ENCODE measurements at regions not wholly inside any gene's neighbourhood (a gene's known extent, or its start where the extent isn't known, plus 50 kb on each side); places are given as distances from the start of the nearest gene placed in this dataset.

DNA sequence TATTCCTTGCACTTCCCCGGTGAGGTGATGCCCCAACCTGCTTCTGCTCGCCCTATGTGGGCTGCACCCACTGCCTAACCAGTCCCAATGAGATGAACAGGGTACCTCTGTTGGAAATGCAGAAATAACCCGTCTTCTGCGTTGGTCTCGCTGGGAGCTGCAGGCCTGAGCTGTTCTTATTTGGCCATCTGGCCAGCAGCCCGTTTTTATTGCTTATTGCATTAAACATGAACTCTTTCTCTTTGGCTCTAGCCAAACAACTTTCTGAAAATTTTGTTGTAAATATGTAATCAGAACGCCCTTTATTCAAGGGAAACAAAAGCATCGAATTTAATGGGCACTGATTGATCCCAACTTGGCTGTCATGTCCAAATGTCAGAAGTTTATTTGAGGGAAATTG lies 124.7 kb upstream of the FTMT start:
- H3K4me3 ChIP-seq (ENCODE audit: low read length), result no peak overlapping the region
- DNase-seq (ENCODE audit: low read depth, low spot score), result no peak

DNA sequence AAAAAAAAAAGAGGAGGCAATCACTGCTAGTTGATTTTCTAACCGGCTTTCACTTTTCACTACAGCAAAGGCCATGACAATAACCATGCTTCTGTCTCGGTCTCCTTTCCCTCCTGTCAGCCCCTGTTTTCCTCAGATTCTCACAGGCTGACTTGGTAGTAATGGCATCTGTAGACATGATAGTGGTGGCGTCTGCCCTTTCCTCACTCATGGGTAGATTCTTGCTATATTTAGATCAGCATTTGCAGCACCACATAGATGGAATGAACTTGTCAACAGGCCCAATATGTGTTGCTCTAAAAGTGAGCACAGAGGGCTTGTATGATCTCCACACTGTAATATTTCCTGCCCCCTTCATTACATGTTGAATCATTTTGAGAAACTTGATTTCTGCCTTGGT lies 120.3 kb upstream of the FTMT start:
- no peak overlapping the region for H3K4me3 ChIP-seq (ENCODE audit: low read length)
- no peak for DNase-seq (ENCODE audit: low read depth, low spot score)

DNA sequence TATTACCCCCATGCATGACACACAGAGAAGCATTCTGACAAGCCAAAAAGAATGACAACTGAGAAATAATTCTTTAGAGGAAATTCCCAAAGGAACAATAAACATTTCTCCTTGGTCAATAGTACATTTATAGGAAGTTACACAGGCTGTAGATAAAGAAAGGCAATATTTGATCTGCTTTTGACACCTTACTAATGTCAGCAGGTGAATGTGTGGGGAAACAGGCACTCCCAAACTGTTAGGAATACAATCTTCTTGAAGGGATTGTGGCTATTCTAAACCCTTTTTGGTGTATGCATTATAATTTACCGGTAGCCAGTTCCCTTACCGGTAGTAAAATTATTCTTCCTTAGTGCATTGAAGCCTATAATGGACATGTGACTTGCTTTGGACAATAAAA lies 116.1 kb upstream of the FTMT start:
- no peak overlapping the region for H3K4me3 ChIP-seq (ENCODE audit: low read length)
- DNase-seq (ENCODE audit: low read depth, low spot score), result no peak

DNA sequence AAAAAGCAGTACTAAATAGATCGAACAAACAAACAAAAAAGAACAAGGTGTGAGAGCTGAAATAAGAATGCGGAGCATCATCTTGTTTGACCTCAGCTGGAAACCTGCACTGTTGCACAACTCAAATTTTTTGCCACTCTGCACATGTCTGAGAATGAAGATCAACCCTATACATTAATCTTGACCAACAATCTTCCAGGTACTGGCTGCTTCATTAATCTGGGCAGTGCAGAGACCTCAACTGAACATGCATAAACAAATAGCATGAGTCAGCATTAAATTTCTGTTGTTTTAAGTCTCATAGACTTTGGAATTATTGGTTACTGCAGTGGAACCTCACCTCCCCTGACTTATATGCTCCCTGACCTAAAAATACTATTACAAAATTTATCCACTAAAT lies 114.6 kb upstream of the FTMT start:
- no peak for DNase-seq (ENCODE audit: low read depth, low spot score)
- H3K4me3 ChIP-seq (ENCODE audit: low read length), result no peak overlapping the region

- H3K4me3 ChIP-seq (ENCODE audit: low read length), result no peak overlapping the region
- no peak for DNase-seq (ENCODE audit: low read depth, low spot score)
These were observed 110.5 kb upstream of the FTMT start for GRCh38 chr5:121741156-121741555.

- DNase-seq (ENCODE audit: low read depth, low spot score), result no peak
- H3K4me3 ChIP-seq (ENCODE audit: low read length), result no peak overlapping the region
These were observed 107.1 kb upstream of the FTMT start for GRCh38 chr5:121744577-121744976.

GRCh38 chr5:121745407-121745806 lies 106.3 kb upstream of the FTMT start:
- H3K4me3 ChIP-seq (ENCODE audit: low read length), result no peak overlapping the region
- no peak for DNase-seq (ENCODE audit: low read depth, low spot score)

DNA sequence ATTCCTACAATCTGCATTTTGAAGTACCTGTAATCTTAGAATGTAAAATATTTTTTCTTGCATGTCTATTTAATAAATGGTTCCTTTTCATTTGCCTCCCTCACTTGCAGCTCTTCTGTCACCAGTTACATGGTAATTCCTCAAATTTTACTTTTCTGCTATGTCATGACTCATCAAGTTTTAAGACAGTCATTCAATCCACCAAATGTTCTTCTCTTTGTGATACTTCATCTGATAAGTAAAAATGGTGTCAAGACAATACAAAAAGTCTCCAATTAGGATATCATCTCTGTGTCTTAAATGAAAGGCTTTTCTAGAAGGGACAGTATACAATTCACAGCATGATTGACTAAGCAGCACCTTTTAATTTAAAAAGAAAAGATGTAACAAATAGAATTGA lies 104.9 kb upstream of the FTMT start:
- no peak overlapping the region for H3K4me3 ChIP-seq (ENCODE audit: low read length)
- DNase-seq (ENCODE audit: low read depth, low spot score), result no peak

GRCh38 chr5:121748686-121749085 lies 103.0 kb upstream of the FTMT start:
- no peak for DNase-seq (ENCODE audit: low read depth, low spot score)
- H3K4me3 ChIP-seq (ENCODE audit: low read length), result no peak overlapping the region

- no peak overlapping the region for H3K4me3 ChIP-seq (ENCODE audit: low read length)
- DNase-seq (ENCODE audit: low read depth, low spot score), result no peak
These were observed 99.5 kb upstream of the FTMT start for GRCh38 chr5:121752149-121752548.

DNA sequence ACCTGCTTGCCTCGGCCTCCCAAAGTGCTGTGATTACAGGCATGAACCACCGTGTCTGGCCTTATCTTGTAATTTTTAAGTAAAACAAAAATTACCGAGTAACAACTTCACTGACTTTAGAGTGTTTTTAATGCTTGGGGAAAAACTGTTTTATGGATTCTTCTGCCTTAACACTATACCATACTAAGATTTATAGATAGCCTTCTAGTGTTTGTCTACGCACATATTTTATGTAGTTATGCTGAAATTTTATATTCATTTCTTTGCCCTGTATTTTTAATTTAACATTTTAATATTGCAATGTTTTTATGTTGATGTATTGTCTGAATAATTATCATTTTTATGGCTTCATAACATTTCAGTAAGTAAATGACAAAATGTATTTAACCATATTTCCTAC lies 96.4 kb upstream of the FTMT start:
- DNase-seq (ENCODE audit: low read depth, low spot score), result no peak
- no peak overlapping the region for H3K4me3 ChIP-seq (ENCODE audit: low read length)

- no peak for DNase-seq (ENCODE audit: low read depth, low spot score)
- no peak overlapping the region for H3K4me3 ChIP-seq (ENCODE audit: low read length)
These were observed 93.9 kb upstream of the FTMT start for GRCh38 chr5:121757753-121758152.

DNA sequence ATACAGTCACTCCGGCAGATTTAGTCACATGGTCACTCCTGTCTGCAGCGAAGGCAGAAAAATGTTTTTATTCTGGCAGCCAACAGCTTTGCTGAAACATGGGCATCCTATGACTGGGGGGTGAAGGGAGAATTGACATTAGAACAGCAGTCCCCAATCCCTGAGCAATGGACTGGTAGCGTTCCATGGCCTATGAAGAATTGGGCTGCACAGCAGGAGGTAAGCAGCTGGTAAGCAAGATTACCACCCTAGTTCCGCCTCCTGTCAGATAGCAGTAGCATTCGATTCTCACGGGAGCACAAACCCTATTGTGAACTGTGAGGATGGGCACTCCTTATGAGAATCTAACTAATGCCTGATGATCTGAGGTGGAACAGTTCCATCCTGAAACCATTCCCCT lies 93.1 kb upstream of the FTMT start:
- DNase-seq (ENCODE audit: low read depth, low spot score), result no peak
- no peak overlapping the region for H3K4me3 ChIP-seq (ENCODE audit: low read length)

GRCh38 chr5:121762426-121762825 lies 89.3 kb upstream of the FTMT start:
- H3K4me3 ChIP-seq (ENCODE audit: low read length), result no peak overlapping the region
- no peak for DNase-seq (ENCODE audit: low read depth, low spot score)

GRCh38 chr5:121763665-121764064 lies 88.0 kb upstream of the FTMT start:
- DNase-seq (ENCODE audit: low read depth, low spot score), result no peak
- no peak overlapping the region for H3K4me3 ChIP-seq (ENCODE audit: low read length)

DNA sequence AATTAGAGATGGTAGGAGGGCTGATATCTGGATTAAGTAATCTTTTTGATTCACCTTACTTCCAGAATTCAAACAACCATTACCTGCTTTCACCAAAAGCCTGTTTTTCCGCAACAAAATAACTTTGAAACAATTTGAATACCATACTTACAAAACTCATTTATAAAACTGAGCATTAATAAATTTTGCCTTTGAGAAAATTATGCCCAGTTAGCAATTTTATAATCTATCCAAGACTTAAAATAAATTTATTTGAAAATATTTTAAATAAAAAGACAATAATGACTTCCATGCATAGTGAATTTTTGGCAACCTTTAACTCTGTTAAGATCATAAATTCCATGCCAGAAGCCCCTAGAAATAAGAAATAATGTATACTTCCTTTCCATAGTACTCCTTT lies 71.3 kb upstream of the FTMT start:
- no peak overlapping the region for H3K4me3 ChIP-seq (ENCODE audit: low read length)
- no peak for DNase-seq (ENCODE audit: low read depth, low spot score)

DNA sequence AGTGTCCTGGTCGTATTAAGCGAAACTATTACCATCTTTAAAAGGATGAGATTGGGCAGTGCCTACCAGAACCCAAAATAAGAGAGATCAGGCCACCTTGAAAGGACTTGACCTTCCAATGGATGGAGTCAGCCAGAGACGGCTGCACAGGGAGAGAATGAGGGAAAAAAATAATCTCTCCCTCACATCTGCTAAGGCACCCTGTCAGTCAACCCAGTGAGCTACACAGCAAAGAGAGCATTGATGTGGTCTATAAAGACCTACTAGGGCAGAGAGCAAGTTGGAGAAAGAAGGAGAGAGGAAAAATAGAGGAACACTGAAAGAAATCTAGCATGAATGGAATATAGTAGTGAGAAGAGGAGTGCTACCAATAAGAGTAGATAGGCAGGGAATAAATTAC lies 68.0 kb upstream of the FTMT start:
- no peak for DNase-seq (ENCODE audit: low read depth, low spot score)
- no peak overlapping the region for H3K4me3 ChIP-seq (ENCODE audit: low read length)

GRCh38 chr5:121793791-121794190 lies 57.9 kb upstream of the FTMT start:
- no peak overlapping the region for H3K4me3 ChIP-seq (ENCODE audit: low read length)
- no peak for DNase-seq (ENCODE audit: low read depth, low spot score)

GRCh38 chr5:121795511-121795910 lies 56.2 kb upstream of the FTMT start:
- H3K4me3 ChIP-seq (ENCODE audit: low read length), result no peak overlapping the region
- DNase-seq (ENCODE audit: low read depth, low spot score), result no peak

DNA sequence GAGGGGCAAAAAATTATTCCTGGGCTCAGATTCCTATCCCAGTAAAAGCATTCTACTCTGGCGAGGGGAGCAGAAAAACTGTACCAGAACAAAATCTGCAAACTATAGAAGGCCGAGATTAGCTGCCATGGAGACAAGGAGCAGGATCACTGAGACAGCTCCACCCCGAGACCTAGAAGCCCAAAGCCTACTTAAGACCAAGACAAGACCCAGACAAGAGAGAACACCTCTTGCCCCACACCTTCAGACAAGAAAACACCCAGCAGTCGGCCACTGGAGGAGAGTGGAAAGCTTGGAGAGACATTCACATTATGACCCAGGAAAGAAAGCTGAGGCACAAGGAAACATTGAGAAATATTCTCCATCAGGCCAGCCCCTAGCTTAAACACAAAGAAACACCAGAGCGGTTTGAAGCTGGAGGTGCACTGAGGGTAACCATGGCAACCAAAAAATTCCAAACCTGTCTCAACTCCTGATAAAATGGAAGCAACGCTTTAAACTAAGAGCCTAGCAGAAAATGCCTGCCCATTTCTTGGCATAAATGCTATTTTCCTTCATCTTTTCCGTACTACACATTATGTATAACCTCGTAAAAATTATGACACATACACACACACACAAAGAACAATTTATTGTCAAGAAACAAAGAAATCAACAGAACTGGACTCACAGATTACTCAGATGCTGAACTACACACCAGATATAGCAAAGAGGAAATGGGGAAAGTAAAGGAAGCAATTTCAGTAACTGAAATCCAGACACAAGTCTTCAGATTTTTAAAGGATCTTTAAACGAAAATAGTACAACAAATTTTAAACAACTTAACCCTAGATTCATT lies 53.8 kb upstream of the FTMT start:
- DNase-seq (ENCODE audit: low read depth, low spot score), result no peak

More for the DNA sequence above, 53.8 kb upstream of the FTMT start:
- H3K4me3 ChIP-seq (ENCODE audit: low read length), result no peak overlapping the region
